ENCODE measurements at regions not wholly inside any gene's neighbourhood (a gene's known extent, or its start where the extent isn't known, plus 50 kb on each side); places are given as distances from the start of the nearest gene placed in this dataset.
A peak's percentile ranks its signal among the peaks of the same experiment; 100 is the strongest.

DNA sequence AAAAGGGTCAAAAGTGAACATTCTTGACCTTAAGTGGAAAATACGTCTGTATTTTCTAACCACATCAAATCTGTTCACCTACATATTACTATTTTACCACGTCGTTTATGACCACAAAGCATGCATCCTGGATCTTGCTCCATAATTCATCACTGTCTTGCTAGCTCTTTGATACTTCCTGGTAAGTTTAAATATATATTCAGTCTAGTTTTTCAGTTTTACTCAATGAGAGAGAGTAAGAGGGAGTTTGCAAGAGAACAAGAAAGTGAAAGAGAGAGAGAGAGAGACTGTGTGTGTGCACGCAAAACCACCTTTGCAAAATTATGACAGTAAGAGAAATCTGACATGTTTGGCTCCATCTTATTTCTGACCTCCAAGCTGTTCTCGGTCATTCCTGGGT lies 173.7 kb upstream of the GALNTL6 start:
- Histone ChIP-seq H3F3A (replicated peaks; ENCODE audit: low read depth) (no peaks in the 10 kb centered on the region), H3K9me2 (ENCODE audit: insufficient read depth) (no peaks in the 10 kb centered on the region), H3K4me3 (no peak overlapping the region), H3K36me3 (ENCODE audit: insufficient read depth) (no peaks in the 10 kb centered on the region), H3K27ac (ENCODE audit: low read depth) (no peak overlapping the region), H3K27me3 (ENCODE audit: insufficient read depth) (no peaks in the 10 kb centered on the region), H3K79me2 (replicated peaks; ENCODE audit: insufficient read depth) (no peaks in the 10 kb centered on the region), H2AFZ (0 out of 2 replicates have a peak overlapping the region, but pooled peaks have one; percentile 30), H4K20me1 (replicated peaks; ENCODE audit: insufficient read depth) (no peaks in the 10 kb centered on the region), H3K4me1 (ENCODE audit: insufficient read depth) (no peaks in the 10 kb centered on the region), H3K4me2 (no peak overlapping the region)
- no peak for DNase-seq (ENCODE audit: low spot score)
- ATAC-seq = no peak
- TF ChIP-seq ZNF114 (CRISPR knock-in tag; IDR thresholded peaks at IDR 0.05) (no peak), STAT1 (IDR thresholded peaks at IDR 0.05; ENCODE audit: unreplicated experiment) (no peak), JUNB (IDR thresholded peaks at IDR 0.05; ENCODE audit: unreplicated experiment) (no peak), EZH2phosphoT487 (IDR thresholded peaks at IDR 0.05; ENCODE audit: unreplicated experiment) (no peak), POLR2AphosphoS5 (IDR thresholded peaks at IDR 0.05; ENCODE audit: low read depth) (no peak), ZNF462 (CRISPR knock-in tag; IDR thresholded peaks at IDR 0.05) (no peak), REST (IDR thresholded peaks at IDR 0.05; ENCODE audit: unreplicated experiment) (no peak), EZH2 (IDR thresholded peaks at IDR 0.05; ENCODE audit: low read depth, unreplicated experiment) (no peak)
- TF ChIP-seq, protein P1, sequence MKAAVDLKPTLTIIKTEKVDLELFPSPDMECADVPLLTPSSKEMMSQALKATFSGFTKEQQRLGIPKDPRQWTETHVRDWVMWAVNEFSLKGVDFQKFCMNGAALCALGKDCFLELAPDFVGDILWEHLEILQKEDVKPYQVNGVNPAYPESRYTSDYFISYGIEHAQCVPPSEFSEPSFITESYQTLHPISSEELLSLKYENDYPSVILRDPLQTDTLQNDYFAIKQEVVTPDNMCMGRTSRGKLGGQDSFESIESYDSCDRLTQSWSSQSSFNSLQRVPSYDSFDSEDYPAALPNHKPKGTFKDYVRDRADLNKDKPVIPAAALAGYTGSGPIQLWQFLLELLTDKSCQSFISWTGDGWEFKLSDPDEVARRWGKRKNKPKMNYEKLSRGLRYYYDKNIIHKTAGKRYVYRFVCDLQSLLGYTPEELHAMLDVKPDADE (IDR thresholded peaks at IDR 0.05) = no peak
- TF ChIP-seq, protein P2, sequence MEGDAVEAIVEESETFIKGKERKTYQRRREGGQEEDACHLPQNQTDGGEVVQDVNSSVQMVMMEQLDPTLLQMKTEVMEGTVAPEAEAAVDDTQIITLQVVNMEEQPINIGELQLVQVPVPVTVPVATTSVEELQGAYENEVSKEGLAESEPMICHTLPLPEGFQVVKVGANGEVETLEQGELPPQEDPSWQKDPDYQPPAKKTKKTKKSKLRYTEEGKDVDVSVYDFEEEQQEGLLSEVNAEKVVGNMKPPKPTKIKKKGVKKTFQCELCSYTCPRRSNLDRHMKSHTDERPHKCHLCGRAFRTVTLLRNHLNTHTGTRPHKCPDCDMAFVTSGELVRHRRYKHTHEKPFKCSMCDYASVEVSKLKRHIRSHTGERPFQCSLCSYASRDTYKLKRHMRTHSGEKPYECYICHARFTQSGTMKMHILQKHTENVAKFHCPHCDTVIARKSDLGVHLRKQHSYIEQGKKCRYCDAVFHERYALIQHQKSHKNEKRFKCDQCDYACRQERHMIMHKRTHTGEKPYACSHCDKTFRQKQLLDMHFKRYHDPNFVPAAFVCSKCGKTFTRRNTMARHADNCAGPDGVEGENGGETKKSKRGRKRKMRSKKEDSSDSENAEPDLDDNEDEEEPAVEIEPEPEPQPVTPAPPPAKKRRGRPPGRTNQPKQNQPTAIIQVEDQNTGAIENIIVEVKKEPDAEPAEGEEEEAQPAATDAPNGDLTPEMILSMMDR (conservative IDR thresholded peaks at IDR 0.05; ENCODE audit: low read depth in 2 of 2) = no peak
- Mint-ChIP-seq H3K27ac (no peak overlapping the region), H3K9me3 (no peaks in the 10 kb centered on the region), H3K4me3 (no peak overlapping the region), H3K27me3 (ENCODE audit: insufficient read depth, low read depth, poor library complexity) (peaks cover 2% of the 10 kb centered on the region), H3K36me3 (ENCODE audit: low read depth) (no peaks in the 10 kb centered on the region), H3K4me1 (no peaks in the 10 kb centered on the region)

All from GM23338 (cell line).